ENCODE measurements at regions not wholly inside any gene's neighbourhood (a gene's known extent, or its start where the extent isn't known, plus 50 kb on each side); places are given as distances from the start of the nearest gene placed in this dataset.

GRCh38 chr9:105178076-105178475 lies 66.4 kb upstream of the SLC44A1 start:
- TF ChIP-seq CTCF (IDR thresholded peaks at IDR 0.05), result no peak
- Histone ChIP-seq H3K36me3 (no peaks in the 10 kb centered on the region), H3K4me1 (no peaks in the 10 kb centered on the region), H3K9me3 (no peaks in the 10 kb centered on the region), H3K27ac (no peak overlapping the region), H3K27me3 (no peaks in the 10 kb centered on the region), H3K4me3 (no peak overlapping the region)
- 89 to 90% methylated on average over 10 of the region's 10 CpGs for WGBS, 2 donors
- no peak for ATAC-seq
- DNase-seq, result no peak
- intact Hi-C loops (cut with DNase I), result no loop called here

GRCh38 chr9:105187781-105188180 lies 56.7 kb upstream of the SLC44A1 start:
- Histone ChIP-seq H3K27ac (no peak overlapping the region), H3K4me3 (no peak overlapping the region), H3K27me3 (peaks cover 0 to 6% (median 0%) of the 10 kb centered on the region in 7 donors), H3K36me3 (no peaks in the 10 kb centered on the region), H3K4me1 (peaks cover 0 to 19% (median 0%) of the 10 kb centered on the region in 9 donors), H3K9me3 (no peaks in the 10 kb centered on the region)
- DNase-seq (no peak), ATAC-seq (peak in 1 of 8 donors; percentile 55)
- no peak for TF ChIP-seq CTCF (IDR thresholded peaks at IDR 0.05)
- intact Hi-C loops (cut with DNase I), result loop anchor here in 2 of 10 donors (5.0 to 10.0 kb wide), 2 partner anchors 50 to 227 kb away; no protein-coding TSS in a partner anchor
- 67 to 81% methylated on average over 1 of the region's 1 CpG for WGBS, 2 donors

GRCh38 chr9:105188746-105189145 lies 55.7 kb upstream of the SLC44A1 start:
- H3K4me1 ChIP-seq, result peaks cover 0 to 22% (median 0%) of the 10 kb centered on the region in 9 donors
- ATAC-seq (no peak), DNase-seq (no peak)
- TF ChIP-seq CTCF (IDR thresholded peaks at IDR 0.05), result peak in 2 of 9 donors; percentile 19 to 30
- H3K36me3 ChIP-seq, result no peaks in the 10 kb centered on the region
- 97 to 100% methylated on average over 1 of the region's 1 CpG for WGBS, 2 donors
- no peak overlapping the region for H3K27ac ChIP-seq
- H3K9me3 ChIP-seq, result no peaks in the 10 kb centered on the region
- no peak overlapping the region for H3K4me3 ChIP-seq
- H3K27me3 ChIP-seq, result peaks cover 0 to 6% (median 0%) of the 10 kb centered on the region in 7 donors
- intact Hi-C loops (cut with DNase I), result loop anchor here in 2 of 10 donors (5.0 to 10.0 kb wide), 2 partner anchors 49 to 226 kb away; no protein-coding TSS in a partner anchor

GRCh38 chr9:105191508-105192121 lies 52.8 kb upstream of the SLC44A1 start:
- Histone ChIP-seq H3K4me3 (no peak overlapping the region), H3K27ac (peak overlapping the region in 1 of 10 donors; percentile 12), H3K4me1 (peaks cover 0 to 33% (median 0%) of the 10 kb centered on the region in 9 donors), H3K27me3 (peaks cover 0 to 6% (median 0%) of the 10 kb centered on the region in 7 donors), H3K9me3 (no peaks in the 10 kb centered on the region), H3K36me3 (no peaks in the 10 kb centered on the region)
- TF ChIP-seq CTCF (IDR thresholded peaks at IDR 0.05), result no peak
- DNase-seq, result no peak
- peak in 4 of 8 donors; percentile 35 to 82 (median 40) for ATAC-seq
- intact Hi-C loops (cut with DNase I), result no loop called here
- WGBS, 2 donors, result 86 to 91% methylated on average over 10 of the region's 10 CpGs
